Ascending aorta (tissue), 2 donors: ENCODE measurements at regions not wholly inside any gene's neighbourhood (a gene's known extent, or its start where the extent isn't known, plus 50 kb on each side); places are given as distances from the start of the nearest gene placed in this dataset.

Experiments
- DNase-seq, 2 donors: peaks; one replicate each; pipeline ENCODE4 v3.0.0-alpha.2; 2019; ENCODE audit warnings: low spot score in 2 of 2
- H3K27ac ChIP-seq, 2 donors: fragments of 200-600 bp; sonication (generic); one replicate each; pipeline ENCODE4 v1.5.1; 2016 to 2017; ENCODE audit warnings: mild to moderate bottlenecking in 1 of 2
- H3K27me3 ChIP-seq: fragments of 200-600 bp; sonication (generic); one replicate; pipeline ENCODE4 v1.5.1; 2017
- H3K36me3 ChIP-seq, 2 donors: fragments of 200-600 bp; sonication (generic); one replicate each; pipeline ENCODE4 v1.5.1; 2016
- H3K4me1 ChIP-seq, 2 donors: fragments of 200-600 bp; sonication (generic); one replicate each; pipeline ENCODE4 v1.5.1; 2016 to 2017; ENCODE audit warnings: mild to moderate bottlenecking in 1 of 2
- H3K4me3 ChIP-seq, 2 donors: fragments of 200-600 bp; sonication (generic); one replicate each; pipeline ENCODE4 v1.5.1; 2016 to 2017; ENCODE audit warnings: mild to moderate bottlenecking in 1 of 2
- H3K9me3 ChIP-seq, 2 donors: fragments of 200-600 bp; sonication (generic); one replicate each; pipeline ENCODE4 v1.5.1; 2016
- CTCF ChIP-seq, 3 experiments: fragments of 200-600 bp in 2 of 3; fragments of 450-650 bp in 1 of 3; sonication (generic) in 2 of 3; IDR thresholded peaks; one replicate each; pipeline ENCODE4 v1.5.1; 2016 to 2019; ENCODE audit warnings: antibody characterized with exemption in 3 of 3, mild to moderate bottlenecking in 1 of 3, moderate library complexity in 1 of 3
- intact Hi-C: fragments of 100-400 bp; cut with DNase I; formaldehyde crosslinking; loops from one replicate; pipeline ENCODE4 v1.15.1; 2023

GRCh38 chr12:16893426-16893825, 287.5 kb upstream of the LMO3 start:
- no peak overlapping the region for H3K4me3 ChIP-seq
- no peak for TF ChIP-seq CTCF (IDR thresholded peaks at IDR 0.05)
- H3K4me1 ChIP-seq: no peaks in the 10 kb centered on the region
- H3K27me3 ChIP-seq: no peaks in the 10 kb centered on the region
- no peak overlapping the region for H3K27ac ChIP-seq
- H3K36me3 ChIP-seq: no peaks in the 10 kb centered on the region
- H3K9me3 ChIP-seq: peaks cover 0 to 5% of the 10 kb centered on the region in 2 donors
- intact Hi-C loops: no loop called here
- no peak for DNase-seq

- TF ChIP-seq CTCF (IDR thresholded peaks at IDR 0.05): no peak
- H3K9me3 ChIP-seq: peaks cover 0 to 5% of the 10 kb centered on the region in 2 donors
- no peak overlapping the region for H3K27ac ChIP-seq
- no peak overlapping the region for H3K4me3 ChIP-seq
- intact Hi-C loops: no loop called here
- no peaks in the 10 kb centered on the region for H3K4me1 ChIP-seq
- no peaks in the 10 kb centered on the region for H3K36me3 ChIP-seq
- no peak for DNase-seq
- H3K27me3 ChIP-seq: no peaks in the 10 kb centered on the region
Observed at GRCh38 chr12:16891673-16892072, 285.7 kb upstream of the LMO3 start.

- no peaks in the 10 kb centered on the region for H3K27me3 ChIP-seq
- intact Hi-C loops: no loop called here
- no peak overlapping the region for H3K27ac ChIP-seq
- DNase-seq: no peak
- no peak overlapping the region for H3K4me3 ChIP-seq
- TF ChIP-seq CTCF (IDR thresholded peaks at IDR 0.05): no peak
- H3K36me3 ChIP-seq: no peaks in the 10 kb centered on the region
- peaks cover 0 to 5% of the 10 kb centered on the region in 2 donors for H3K9me3 ChIP-seq
- no peaks in the 10 kb centered on the region for H3K4me1 ChIP-seq
Observed at GRCh38 chr12:16884819-16885218, 278.9 kb upstream of the LMO3 start.

GRCh38 chr12:16884056-16884455, 278.1 kb upstream of the LMO3 start:
- H3K4me3 ChIP-seq: no peak overlapping the region
- no peak for DNase-seq
- intact Hi-C loops: no loop called here
- H3K4me1 ChIP-seq: no peaks in the 10 kb centered on the region
- no peaks in the 10 kb centered on the region for H3K27me3 ChIP-seq
- no peak for TF ChIP-seq CTCF (IDR thresholded peaks at IDR 0.05)
- H3K9me3 ChIP-seq: peaks cover 0 to 3% of the 10 kb centered on the region in 2 donors
- no peaks in the 10 kb centered on the region for H3K36me3 ChIP-seq
- H3K27ac ChIP-seq: no peak overlapping the region

GRCh38 chr12:16881986-16882570, 276.1 kb upstream of the LMO3 start:
- Histone ChIP-seq H3K4me3 (no peak overlapping the region), H3K4me1 (no peaks in the 10 kb centered on the region), H3K27ac (no peak overlapping the region), H3K27me3 (no peaks in the 10 kb centered on the region), H3K36me3 (no peaks in the 10 kb centered on the region), H3K9me3 (no peaks in the 10 kb centered on the region)
- no peak for DNase-seq
- intact Hi-C loops: no loop called here
- TF ChIP-seq CTCF (IDR thresholded peaks at IDR 0.05): no peak

GRCh38 chr12:16880864-16881285, 274.9 kb upstream of the LMO3 start:
- no peak for TF ChIP-seq CTCF (IDR thresholded peaks at IDR 0.05)

More at GRCh38 chr12:16880864-16881285, 274.9 kb upstream of the LMO3 start:
- Histone ChIP-seq H3K36me3 (no peaks in the 10 kb centered on the region), H3K4me3 (no peak overlapping the region), H3K9me3 (no peaks in the 10 kb centered on the region), H3K27ac (no peak overlapping the region), H3K4me1 (no peaks in the 10 kb centered on the region), H3K27me3 (no peaks in the 10 kb centered on the region)
- intact Hi-C loops: no loop called here
- DNase-seq: no peak
